ENCODE measurements at regions not wholly inside any gene's neighbourhood (a gene's known extent, or its start where the extent isn't known, plus 50 kb on each side); places are given as distances from the start of the nearest gene placed in this dataset.

DNA sequence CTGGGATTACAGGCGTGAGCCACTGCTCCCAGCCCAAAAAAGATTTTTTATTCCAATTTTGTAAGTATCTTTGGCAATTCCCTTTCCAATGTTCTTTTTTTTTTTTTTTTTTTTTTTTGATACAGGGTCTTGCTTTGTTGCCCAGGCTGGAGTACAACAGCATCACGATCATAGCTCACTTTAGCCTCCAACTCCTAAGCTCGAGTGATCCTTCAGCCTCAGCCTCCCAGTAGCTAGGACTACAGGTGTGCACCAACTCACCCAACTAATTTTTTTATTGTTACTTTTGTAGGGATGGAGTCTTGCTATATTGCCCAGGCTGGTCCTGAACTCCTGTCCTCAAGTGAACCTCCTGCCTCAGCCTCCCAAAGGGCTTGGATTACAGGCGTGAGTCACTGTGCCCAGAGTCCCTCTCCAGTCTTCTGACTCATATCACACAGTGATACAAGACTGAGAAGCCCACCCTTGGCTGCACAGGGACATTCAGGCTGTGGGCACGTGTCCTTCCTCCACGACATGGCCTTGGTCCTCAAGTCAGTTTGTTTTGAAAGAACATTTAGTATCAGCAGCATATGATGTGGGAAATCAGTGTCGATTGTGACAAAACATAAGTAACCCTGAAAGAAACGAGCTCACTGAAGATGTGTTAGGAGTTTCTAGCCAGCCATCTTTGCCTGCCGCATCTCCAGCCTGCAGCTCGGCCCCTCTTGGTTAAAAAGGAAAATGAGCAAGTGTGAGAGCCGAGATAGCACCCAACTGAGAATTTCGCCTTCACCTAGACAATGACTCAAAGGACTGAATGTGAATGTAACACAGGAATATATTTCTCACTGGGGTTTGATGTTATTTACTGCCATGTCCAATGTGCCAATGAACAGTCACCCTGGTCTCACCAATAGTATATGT lies 175.5 kb downstream of the MN1 start:
- Mint-ChIP-seq H3K4me3 (no peak overlapping the region), H3K27ac (ENCODE audit: unreplicated experiment) (peak overlapping the region; percentile 57)

DNA sequence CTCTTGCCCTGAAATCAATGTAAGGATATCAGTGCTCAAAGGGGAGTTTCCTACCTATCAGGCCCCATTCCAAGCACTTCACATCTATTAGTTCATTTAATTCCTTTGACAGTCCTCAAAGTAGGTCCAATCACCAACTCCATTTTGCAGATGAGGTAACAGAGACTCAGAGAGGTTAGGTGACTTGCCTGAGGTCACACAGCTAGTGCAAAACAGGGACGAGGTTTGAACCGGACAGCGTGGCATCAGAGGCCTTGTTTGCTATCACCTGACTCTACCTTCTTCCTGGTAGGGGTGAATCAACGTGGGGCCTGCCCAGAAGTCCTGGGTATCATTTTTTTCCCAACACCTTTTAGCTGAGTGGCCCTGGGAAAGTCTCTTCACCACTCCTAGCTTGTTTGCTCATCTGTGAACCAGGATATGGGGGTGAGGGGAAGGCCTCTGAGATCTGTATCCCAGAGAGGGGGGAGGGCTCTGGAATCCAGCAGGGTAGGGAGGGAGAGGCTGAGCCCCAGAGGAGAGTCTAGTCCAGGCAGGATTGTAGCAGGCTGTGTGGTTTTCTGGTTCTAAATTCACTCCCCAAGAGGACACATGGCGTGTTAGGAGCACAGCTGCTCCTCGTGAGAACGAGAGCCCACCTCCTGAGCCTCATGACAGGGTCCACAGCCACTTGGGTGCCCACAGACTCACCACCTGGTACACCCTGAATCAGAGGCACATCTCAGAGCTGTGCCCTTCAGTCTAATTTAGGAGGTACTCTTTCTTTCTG lies 174.7 kb downstream of the MN1 start:
- H3K4me3 Mint-ChIP-seq: no peak overlapping the region
- H3K36me3 Mint-ChIP-seq (ENCODE audit: low read depth): no peaks in the 10 kb centered on the region
- H3K4me1 Mint-ChIP-seq: peaks cover 17% of the 10 kb centered on the region

More for the DNA sequence above, 175.5 kb downstream of the MN1 start:
- no peak for DNase-seq (ENCODE audit: low read depth, low spot score)
- TF ChIP-seq CTCF (conservative IDR thresholded peaks at IDR 0.05): no peak
- Mint-ChIP-seq H3K27me3 (ENCODE audit: low read depth) (no peaks in the 10 kb centered on the region), H3K9me3 (no peaks in the 10 kb centered on the region), H3K4me1 (peaks cover 12% of the 10 kb centered on the region), H3K36me3 (ENCODE audit: low read depth) (no peaks in the 10 kb centered on the region)

GRCh38 chr22:27627444-27627833 lies 174.1 kb downstream of the MN1 start:
- Mint-ChIP-seq H3K4me1 (peaks cover 17% of the 10 kb centered on the region), H3K9me3 (no peaks in the 10 kb centered on the region), H3K36me3 (ENCODE audit: low read depth) (no peaks in the 10 kb centered on the region), H3K27me3 (ENCODE audit: low read depth) (no peaks in the 10 kb centered on the region), H3K4me3 (no peak overlapping the region), H3K27ac (ENCODE audit: unreplicated experiment) (no peak overlapping the region)
- no peak for TF ChIP-seq CTCF (conservative IDR thresholded peaks at IDR 0.05)
- no peak for DNase-seq (ENCODE audit: low read depth, low spot score)

More for the DNA sequence above, 174.7 kb downstream of the MN1 start:
- TF ChIP-seq CTCF (conservative IDR thresholded peaks at IDR 0.05): no peak
- Mint-ChIP-seq H3K27me3 (ENCODE audit: low read depth) (no peaks in the 10 kb centered on the region), H3K9me3 (no peaks in the 10 kb centered on the region), H3K27ac (ENCODE audit: unreplicated experiment) (peak overlapping the region; percentile 23)
- no peak for DNase-seq (ENCODE audit: low read depth, low spot score)

- Mint-ChIP-seq H3K27ac (ENCODE audit: unreplicated experiment) (no peak overlapping the region), H3K4me1 (peaks cover 17% of the 10 kb centered on the region), H3K27me3 (ENCODE audit: low read depth) (no peaks in the 10 kb centered on the region), H3K36me3 (ENCODE audit: low read depth) (no peaks in the 10 kb centered on the region), H3K9me3 (no peaks in the 10 kb centered on the region), H3K4me3 (no peak overlapping the region)
- no peak for DNase-seq (ENCODE audit: low read depth, low spot score)
- TF ChIP-seq CTCF (conservative IDR thresholded peaks at IDR 0.05): no peak
Measured at GRCh38 chr22:27627901-27628300, 173.7 kb downstream of the MN1 start.

GRCh38 chr22:27628341-27628740 lies 173.2 kb downstream of the MN1 start:
- H3K36me3 Mint-ChIP-seq (ENCODE audit: low read depth): no peaks in the 10 kb centered on the region
- H3K27me3 Mint-ChIP-seq (ENCODE audit: low read depth): no peaks in the 10 kb centered on the region
- TF ChIP-seq CTCF (conservative IDR thresholded peaks at IDR 0.05): no peak
- peaks cover 21% of the 10 kb centered on the region for H3K4me1 Mint-ChIP-seq
- H3K4me3 Mint-ChIP-seq: no peak overlapping the region
- no peak for DNase-seq (ENCODE audit: low read depth, low spot score)
- no peaks in the 10 kb centered on the region for H3K9me3 Mint-ChIP-seq
- no peak overlapping the region for H3K27ac Mint-ChIP-seq (ENCODE audit: unreplicated experiment)
